AG09309 (cell line): ENCODE measurements at regions not wholly inside any gene's neighbourhood (a gene's known extent, or its start where the extent isn't known, plus 50 kb on each side); places are given as distances from the start of the nearest gene placed in this dataset.
A peak's percentile ranks its signal among the peaks of the same experiment; 100 is the strongest.

ENCODE experiments used
- DNase-seq: peaks from one replicate; pipeline ENCODE4 v3.0.0-alpha.2; 2010; ENCODE audit warnings: low read depth
- H3K4me3 ChIP-seq: 2 replicates; pipeline ENCODE4 v1.5.1; 2011; ENCODE audit warnings: mild to moderate bottlenecking, low read depth, low read length, moderate library complexity; ENCODE audit not compliant: control insufficient read depth
- TF ChIP-seq, protein P1 (sequence below): IDR thresholded peaks from 2 replicates; pipeline ENCODE4 v1.5.1; 2011; ENCODE audit warnings: mild to moderate bottlenecking, low read depth, low read length, inconsistent platforms; ENCODE audit not compliant: insufficient read depth, control insufficient read depth; ENCODE audit errors: missing control alignments

DNA sequence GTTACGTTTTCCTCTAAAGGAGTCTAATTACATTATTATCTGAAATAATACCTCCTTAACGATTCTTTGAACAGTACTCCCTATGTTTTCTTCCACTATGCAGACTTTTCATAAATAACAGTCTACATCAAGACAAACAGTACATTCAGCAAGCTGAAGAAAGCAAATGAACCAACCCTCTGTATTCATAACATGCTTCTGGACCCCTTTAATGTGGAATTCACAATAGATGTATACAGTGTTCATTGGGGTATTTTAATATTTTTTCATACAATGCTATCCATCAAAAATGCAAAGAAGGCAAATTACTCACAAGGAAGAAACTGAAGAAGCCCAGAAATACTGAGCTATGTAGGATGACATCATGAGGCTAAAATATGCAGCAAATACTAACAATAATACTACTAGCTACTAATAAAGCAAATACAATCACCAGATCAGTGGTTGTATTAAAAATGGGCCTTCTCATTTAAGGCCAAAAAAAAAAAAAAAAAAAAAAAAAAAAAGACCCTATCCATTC is 408.6 kb downstream of the MTX2 start:
- TF ChIP-seq, protein P1, sequence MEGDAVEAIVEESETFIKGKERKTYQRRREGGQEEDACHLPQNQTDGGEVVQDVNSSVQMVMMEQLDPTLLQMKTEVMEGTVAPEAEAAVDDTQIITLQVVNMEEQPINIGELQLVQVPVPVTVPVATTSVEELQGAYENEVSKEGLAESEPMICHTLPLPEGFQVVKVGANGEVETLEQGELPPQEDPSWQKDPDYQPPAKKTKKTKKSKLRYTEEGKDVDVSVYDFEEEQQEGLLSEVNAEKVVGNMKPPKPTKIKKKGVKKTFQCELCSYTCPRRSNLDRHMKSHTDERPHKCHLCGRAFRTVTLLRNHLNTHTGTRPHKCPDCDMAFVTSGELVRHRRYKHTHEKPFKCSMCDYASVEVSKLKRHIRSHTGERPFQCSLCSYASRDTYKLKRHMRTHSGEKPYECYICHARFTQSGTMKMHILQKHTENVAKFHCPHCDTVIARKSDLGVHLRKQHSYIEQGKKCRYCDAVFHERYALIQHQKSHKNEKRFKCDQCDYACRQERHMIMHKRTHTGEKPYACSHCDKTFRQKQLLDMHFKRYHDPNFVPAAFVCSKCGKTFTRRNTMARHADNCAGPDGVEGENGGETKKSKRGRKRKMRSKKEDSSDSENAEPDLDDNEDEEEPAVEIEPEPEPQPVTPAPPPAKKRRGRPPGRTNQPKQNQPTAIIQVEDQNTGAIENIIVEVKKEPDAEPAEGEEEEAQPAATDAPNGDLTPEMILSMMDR: no peak
- DNase-seq: no peak
- H3K4me3 ChIP-seq: no peak overlapping the region

DNA sequence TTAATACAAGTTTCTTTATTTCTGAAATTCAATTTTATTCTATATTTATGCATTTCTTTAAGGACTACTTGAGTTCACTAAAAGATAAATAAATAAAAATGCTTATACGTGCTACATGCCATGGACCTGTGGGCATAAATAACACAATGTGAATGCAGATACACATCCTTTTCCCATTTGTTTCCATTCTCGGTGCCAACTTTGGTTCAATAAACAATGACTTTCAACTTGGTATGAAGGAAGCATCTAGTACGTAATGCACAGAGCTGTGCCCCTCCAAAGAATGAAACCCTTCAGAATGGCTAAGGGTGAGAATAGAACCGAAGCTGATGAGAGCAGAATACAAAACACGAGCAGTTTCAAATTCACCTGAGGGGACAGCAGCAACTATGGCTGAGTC is 409.3 kb downstream of the MTX2 start:
- H3K4me3 ChIP-seq: no peak overlapping the region
- TF ChIP-seq, protein P1: no peak

DNA sequence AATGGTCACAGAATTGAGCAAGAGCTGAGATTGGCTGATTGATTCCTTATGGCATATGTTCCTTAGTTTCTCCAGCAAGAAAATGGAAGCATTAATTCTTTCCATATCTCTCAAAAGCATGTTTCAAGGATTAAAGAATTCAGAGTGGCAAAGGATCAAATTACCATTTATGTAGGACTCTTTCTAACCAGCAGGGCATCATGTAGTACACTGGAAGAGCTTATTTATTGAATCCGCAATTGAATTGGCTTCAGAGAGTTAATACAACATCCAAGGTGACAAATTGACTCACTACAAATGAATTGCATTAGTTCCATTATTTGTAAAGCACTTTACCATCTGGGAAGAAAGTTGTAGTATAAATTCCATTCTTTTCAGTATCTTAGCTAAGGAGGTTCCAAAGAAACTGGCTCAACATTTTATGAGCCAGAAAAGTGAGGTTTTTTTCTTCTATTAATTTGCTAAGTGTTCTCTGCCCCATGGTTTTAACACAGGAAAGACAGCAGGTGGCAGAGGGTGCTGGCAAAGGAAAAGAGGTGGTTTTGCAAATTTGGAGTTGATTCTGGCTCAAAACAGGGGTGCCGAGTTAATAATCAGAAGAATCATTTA is 409.9 kb downstream of the MTX2 start:
- TF ChIP-seq, protein P1: no peak
- no peak for DNase-seq
- H3K4me3 ChIP-seq: no peak overlapping the region

More for the DNA sequence above, 409.3 kb downstream of the MTX2 start:
- DNase-seq: no peak

DNA sequence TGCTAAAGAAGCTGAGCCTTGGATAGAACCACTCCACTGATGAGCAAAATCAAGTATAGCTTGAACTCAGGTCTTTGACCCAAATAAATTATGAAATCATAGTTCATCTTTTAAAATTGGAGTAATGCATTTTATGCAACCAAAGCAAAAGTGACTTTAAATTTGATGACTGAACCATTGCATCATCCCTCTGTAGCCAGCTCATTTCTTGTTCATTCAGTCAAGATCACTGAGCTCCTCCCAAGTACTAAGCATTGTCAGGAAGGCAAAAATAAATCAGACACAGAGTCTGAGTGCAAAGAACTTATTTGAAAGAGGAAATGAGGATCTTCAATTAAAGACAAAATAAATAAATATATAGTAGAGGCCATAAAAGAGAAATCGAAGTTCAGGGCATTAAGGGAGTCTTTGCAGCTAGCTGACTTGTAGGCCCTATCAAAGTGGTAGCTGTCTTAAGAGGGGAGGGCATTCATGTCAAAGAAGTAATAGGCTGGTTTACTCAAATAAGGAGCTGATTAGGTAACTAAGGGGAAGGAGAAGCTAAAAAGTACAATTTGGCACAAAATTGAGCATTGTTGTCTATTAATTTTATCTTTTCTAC is 411.8 kb downstream of the MTX2 start:
- TF ChIP-seq, protein P1: no peak

GRCh38 chr2:176681584-176682115 is 412.4 kb downstream of the MTX2 start:
- no peak for DNase-seq
- TF ChIP-seq, protein P1: no peak
- H3K4me3 ChIP-seq: no peak overlapping the region

More for the DNA sequence above, 411.8 kb downstream of the MTX2 start:
- DNase-seq: peak; percentile 16
- no peak overlapping the region for H3K4me3 ChIP-seq

DNA sequence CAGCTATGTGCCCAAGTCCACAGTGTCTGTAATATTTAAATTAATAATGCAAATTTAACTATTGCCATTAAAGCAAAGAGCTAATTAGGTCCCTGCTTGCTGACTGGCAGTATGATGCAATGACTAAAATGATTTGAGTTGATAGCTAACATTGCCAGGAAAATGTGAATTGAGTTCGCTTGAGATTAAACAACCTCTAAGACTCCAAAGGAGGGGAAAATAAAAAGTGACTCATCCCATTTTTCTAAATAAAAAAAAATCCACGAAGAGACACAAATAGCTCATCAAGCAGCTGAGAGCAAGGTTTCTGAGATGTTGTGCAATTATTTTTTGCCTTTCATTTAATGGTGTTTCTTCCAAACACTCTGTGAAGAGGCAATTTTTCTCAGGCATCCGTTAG is 413.0 kb downstream of the MTX2 start:
- TF ChIP-seq, protein P1: no peak
- H3K4me3 ChIP-seq: no peak overlapping the region
- peak; percentile 14 for DNase-seq
